Ishikawa (cell line): ENCODE measurements at regions not wholly inside any gene's neighbourhood (a gene's known extent, or its start where the extent isn't known, plus 50 kb on each side); places are given as distances from the start of the nearest gene placed in this dataset.

Source experiments
- CEBPB ChIP-seq: IDR thresholded peaks from 2 replicates; pipeline ENCODE4 v1.6.1; 2012
- CREB1 ChIP-seq: IDR thresholded peaks from 2 replicates; pipeline ENCODE4 v1.6.1; 2012; ENCODE audit warnings: low read depth
- EP300 ChIP-seq: IDR thresholded peaks from 2 replicates; pipeline ENCODE4 v1.6.1; 2012; ENCODE audit warnings: borderline replicate concordance
- FOXM1 ChIP-seq: IDR thresholded peaks from 2 replicates; pipeline ENCODE4 v1.6.1; 2012; ENCODE audit warnings: low read depth, borderline replicate concordance
- RAD21 ChIP-seq: IDR thresholded peaks from 2 replicates; pipeline ENCODE4 v1.6.1; 2012; ENCODE audit warnings: low read depth
- REST ChIP-seq: IDR thresholded peaks from 2 replicates; pipeline ENCODE4 v1.6.1; 2012; ENCODE audit warnings: low read depth, mild to moderate bottlenecking
- TAF1 ChIP-seq: IDR thresholded peaks from 2 replicates; pipeline ENCODE4 v1.6.1; 2012; ENCODE audit warnings: low read depth, mild to moderate bottlenecking
- TCF12 ChIP-seq: IDR thresholded peaks from 2 replicates; pipeline ENCODE4 v1.6.1; 2012; ENCODE audit warnings: low read depth
- YY1 ChIP-seq: IDR thresholded peaks from 2 replicates; pipeline ENCODE4 v1.6.1; 2012; ENCODE audit warnings: low read depth

- TF ChIP-seq REST (no peak), YY1 (no peak), TCF12 (no peak), CEBPB (no peak), EP300 (no peak), FOXM1 (no peak), TAF1 (no peak), RAD21 (no peak), CREB1 (no peak)
These were observed 536.4 kb upstream of the PTBP2 start for GRCh38 chr1:96185181-96185580.
